Prostate gland (tissue), 2 donors: ENCODE measurements at regions not wholly inside any gene's neighbourhood (a gene's known extent, or its start where the extent isn't known, plus 50 kb on each side); places are given as distances from the start of the nearest gene placed in this dataset.
"Not testable (repeated sequence)": the region's sequence is repeated elsewhere in the genome, so short reads cannot be mapped to it uniquely, and the experiment has no call there.

ENCODE experiments used
- DNase-seq: peaks from one replicate; pipeline ENCODE4 v3.0.0-alpha.2; 2019; ENCODE audit warnings: low spot score
- H3K27ac ChIP-seq, 2 donors: fragments of 200-600 bp; sonication (generic); 2 replicates each; pipeline ENCODE4 v1.5.1; 2017 to 2019
- H3K27me3 ChIP-seq: fragments of 200-600 bp; sonication (generic); replicated peaks from 2 replicates; pipeline ENCODE4 v1.5.1; 2019; ENCODE audit not compliant: insufficient read depth
- H3K36me3 ChIP-seq, 2 donors: fragments of 200-600 bp; sonication (generic); 1 replicate in 1 of 2; 2 replicates in 1 of 2; pipeline versions ENCODE4 v1.5.1 to v1.8.1; 2017 to 2019
- H3K4me1 ChIP-seq: fragments of 200-600 bp; sonication (generic); replicated peaks from 2 replicates; pipeline ENCODE4 v1.5.1; 2019
- H3K4me3 ChIP-seq, 2 donors: fragments of 200-600 bp; sonication (generic); 2 replicates each; pipeline ENCODE4 v1.5.1; 2017 to 2019
- H3K9me3 ChIP-seq: fragments of 200-600 bp; sonication (generic); 2 replicates; pipeline ENCODE4 v1.5.1; 2017
- CTCF ChIP-seq, 4 experiments: fragments of 200-600 bp in 2 of 4; fragments of 450-650 bp in 2 of 4; sonication (generic) in 2 of 4; IDR thresholded peaks; 1 replicate in 3 of 4; 2 replicates in 1 of 4; pipeline ENCODE4 v1.5.1; 2016 to 2019; ENCODE audit warnings: antibody characterized with exemption in 4 of 4, mild to moderate bottlenecking in 2 of 4, moderate library complexity in 2 of 4
- POLR2A ChIP-seq: fragments of 450-650 bp; IDR thresholded peaks from one replicate; pipeline ENCODE4 v1.6.1; 2016; ENCODE audit warnings: antibody characterized with exemption, mild to moderate bottlenecking
- POLR2AphosphoS5 ChIP-seq: sonication (generic); formaldehyde crosslinking; IDR thresholded peaks from one replicate; pipeline ENCODE4 v1.6.1; 2017; ENCODE audit warnings: antibody characterized with exemption
- WGBS: methylation state at CpG from one replicate; pipeline ENCODE4 v1.1.5; 2018; 5-methylcytosine and 5-hydroxymethylcytosine counted together
- intact Hi-C: fragments of 100-400 bp; cut with DNase I; formaldehyde crosslinking; loops from one replicate; pipeline ENCODE4 v1.14.2; 2022

- intact Hi-C loops = loop anchor here (10.0 kb wide), 1 partner anchor 62 kb away; no protein-coding TSS in a partner anchor
- Histone ChIP-seq H3K36me3 (no peaks in the 10 kb centered on the region), H3K27me3 (no peaks in the 10 kb centered on the region), H3K27ac (no peak overlapping the region), H3K9me3 (no peaks in the 10 kb centered on the region), H3K4me1 (no peaks in the 10 kb centered on the region), H3K4me3 (no peak overlapping the region)
- DNase-seq = no peak
- TF ChIP-seq CTCF (IDR thresholded peaks at IDR 0.05) (no peak), POLR2AphosphoS5 (no peak), POLR2A (no peak)
- 70% methylated on average over 4 of the region's 4 CpGs for WGBS
These were observed 125.2 kb upstream of the PTBP2 start for GRCh38 chr1:96596226-96596922.

- H3K4me1 ChIP-seq = no peaks in the 10 kb centered on the region
- no peak overlapping the region for H3K4me3 ChIP-seq
- no peaks in the 10 kb centered on the region for H3K27me3 ChIP-seq
- intact Hi-C loops = loop anchor here (10.0 kb wide), 1 partner anchor 62 kb away; no protein-coding TSS in a partner anchor
- no peaks in the 10 kb centered on the region for H3K9me3 ChIP-seq
- TF ChIP-seq POLR2A (no peak), CTCF (IDR thresholded peaks at IDR 0.05) (no peak), POLR2AphosphoS5 (no peak)
- H3K36me3 ChIP-seq = no peaks in the 10 kb centered on the region
- no peak for DNase-seq
- WGBS = 90% methylated on average over 1 of the region's 1 CpG
- no peak overlapping the region for H3K27ac ChIP-seq
These were observed 124.4 kb upstream of the PTBP2 start for GRCh38 chr1:96597218-96597617.

GRCh38 chr1:96598416-96599168, 123.0 kb upstream of the PTBP2 start:
- no peak for DNase-seq
- intact Hi-C loops = loop anchor here (10.0 kb wide), 1 partner anchor 64 kb away; no protein-coding TSS in a partner anchor
- H3K9me3 ChIP-seq = no peaks in the 10 kb centered on the region
- no peak overlapping the region for H3K27ac ChIP-seq
- H3K4me1 ChIP-seq = no peaks in the 10 kb centered on the region
- H3K27me3 ChIP-seq = no peaks in the 10 kb centered on the region
- no peaks in the 10 kb centered on the region for H3K36me3 ChIP-seq
- 51% methylated on average over 4 of the region's 4 CpGs for WGBS
- no peak overlapping the region for H3K4me3 ChIP-seq
- no peak for TF ChIP-seq CTCF (IDR thresholded peaks at IDR 0.05)
- TF ChIP-seq POLR2A = no peak
- no peak for TF ChIP-seq POLR2AphosphoS5

DNA sequence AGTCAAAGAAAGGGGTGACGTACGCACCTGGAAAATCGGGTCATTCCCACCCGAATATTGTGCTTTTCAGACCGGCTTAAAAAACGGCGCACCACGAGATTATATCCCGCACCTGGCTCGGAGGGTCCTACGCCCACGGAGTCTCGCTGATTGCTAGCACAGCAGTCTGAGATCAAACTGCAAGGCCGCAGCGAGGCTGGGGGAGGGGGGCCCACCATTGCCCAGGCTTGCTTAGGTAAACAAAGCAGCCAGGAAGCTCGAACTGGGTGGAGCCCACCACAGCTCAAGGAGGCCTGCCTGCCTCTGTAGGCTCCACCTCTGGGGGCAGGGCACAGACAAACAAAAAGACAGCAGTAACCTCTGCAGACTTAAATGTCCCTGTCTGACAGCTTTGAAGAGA, 117.0 kb upstream of the PTBP2 start:
- DNase-seq, H3K4me3 ChIP-seq, H3K36me3 ChIP-seq, H3K27ac ChIP-seq, H3K9me3 ChIP-seq, H3K4me1 ChIP-seq, H3K27me3 ChIP-seq, intact Hi-C loops: not testable (repeated sequence)
- 83% methylated on average over 15 of the region's 16 CpGs for WGBS

GRCh38 chr1:96617375-96617774, 104.2 kb upstream of the PTBP2 start:
- WGBS = 94% methylated on average over 5 of the region's 5 CpGs
- H3K36me3 ChIP-seq, H3K27ac ChIP-seq, H3K27me3 ChIP-seq, intact Hi-C loops, DNase-seq, H3K9me3 ChIP-seq, H3K4me1 ChIP-seq, H3K4me3 ChIP-seq: not testable (repeated sequence)
